HK-2 (cell line): ENCODE measurements at regions not wholly inside any gene's neighbourhood (a gene's known extent, or its start where the extent isn't known, plus 50 kb on each side); places are given as distances from the start of the nearest gene placed in this dataset.

Source experiments
- DNase-seq: peaks from one replicate; pipeline ENCODE4 v3.0.0-alpha.2; 2018; ENCODE audit not compliant: unreplicated experiment

GRCh38 chr16:56090076-56090475 lies 101.2 kb upstream of the GNAO1 start:
- no peak for DNase-seq

DNA sequence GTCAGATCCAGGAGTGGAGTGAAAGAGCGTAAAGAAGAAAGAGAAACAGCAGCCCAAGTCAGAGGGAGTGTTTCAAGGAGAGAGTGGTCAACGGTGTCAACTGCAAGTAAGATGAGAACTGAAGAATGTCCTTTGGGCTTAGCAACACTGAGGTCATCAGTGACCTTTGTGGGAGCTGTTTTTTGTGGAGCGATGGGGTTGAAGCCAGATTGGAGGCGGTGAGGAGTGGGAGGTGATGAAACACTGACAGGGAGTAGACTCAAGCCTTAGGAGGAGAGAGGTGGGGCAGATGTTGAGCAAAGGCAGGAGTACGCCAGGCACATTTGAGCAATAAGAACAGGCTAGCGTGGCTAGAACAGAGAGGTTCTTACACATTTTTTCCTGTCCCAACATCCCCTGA lies 103.7 kb upstream of the GNAO1 start:
- no peak for DNase-seq

DNA sequence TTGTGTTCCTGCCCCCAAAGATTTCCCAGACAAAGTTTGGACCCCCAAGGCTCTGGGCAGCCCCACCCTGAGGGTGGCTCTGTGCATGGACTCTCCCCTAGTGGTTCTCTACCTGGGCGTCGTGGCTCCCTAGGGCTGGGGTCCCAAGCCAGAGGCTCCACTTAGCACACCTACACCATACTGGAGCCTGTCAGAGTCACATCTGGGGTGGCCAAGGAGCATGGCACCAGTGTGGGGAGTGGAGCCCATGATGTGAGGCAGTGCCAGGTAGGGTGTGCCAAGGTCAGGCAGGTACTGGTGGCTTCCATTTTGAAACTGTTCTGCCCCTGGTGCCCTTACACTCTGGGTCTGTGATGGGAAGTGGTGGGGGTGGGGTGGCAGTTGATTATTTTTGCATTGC lies 109.9 kb upstream of the GNAO1 start:
- DNase-seq = no peak

DNA sequence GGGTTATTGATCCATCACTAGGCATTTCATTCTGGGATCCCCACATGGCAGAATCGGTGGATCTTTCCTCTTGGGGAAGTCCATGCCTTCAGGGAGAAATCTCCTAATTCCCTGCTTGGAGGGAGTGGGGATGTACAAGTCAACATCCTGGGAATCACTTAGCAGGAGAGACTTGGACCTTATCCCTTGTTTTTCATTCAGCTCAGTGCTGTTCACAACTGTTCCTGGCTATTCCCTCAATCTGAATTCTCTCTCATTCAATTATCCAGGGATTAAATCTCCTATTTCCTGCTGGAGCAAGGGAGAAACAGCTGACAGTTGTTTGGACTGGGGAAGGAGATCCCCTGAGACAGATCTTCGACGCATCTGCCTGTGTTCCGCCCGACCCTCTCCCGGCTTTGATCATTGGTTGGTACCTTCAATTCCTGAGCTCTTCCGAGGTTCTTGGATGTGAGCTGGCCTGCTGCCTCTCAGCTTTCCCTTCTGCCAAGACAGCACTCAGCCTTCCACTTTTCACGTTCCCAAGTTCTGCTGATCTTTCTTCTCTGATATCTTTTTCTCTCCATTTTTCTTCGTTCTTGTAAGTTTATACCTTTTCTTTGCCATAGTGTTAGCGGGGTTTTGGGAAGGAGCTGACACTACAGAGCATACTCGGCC lies 115.4 kb upstream of the GNAO1 start:
- no peak for DNase-seq

- no peak for DNase-seq
Measured at GRCh38 chr16:56073508-56073907, 117.8 kb upstream of the GNAO1 start.

GRCh38 chr16:56072096-56072495 lies 119.2 kb upstream of the GNAO1 start:
- DNase-seq = no peak

DNA sequence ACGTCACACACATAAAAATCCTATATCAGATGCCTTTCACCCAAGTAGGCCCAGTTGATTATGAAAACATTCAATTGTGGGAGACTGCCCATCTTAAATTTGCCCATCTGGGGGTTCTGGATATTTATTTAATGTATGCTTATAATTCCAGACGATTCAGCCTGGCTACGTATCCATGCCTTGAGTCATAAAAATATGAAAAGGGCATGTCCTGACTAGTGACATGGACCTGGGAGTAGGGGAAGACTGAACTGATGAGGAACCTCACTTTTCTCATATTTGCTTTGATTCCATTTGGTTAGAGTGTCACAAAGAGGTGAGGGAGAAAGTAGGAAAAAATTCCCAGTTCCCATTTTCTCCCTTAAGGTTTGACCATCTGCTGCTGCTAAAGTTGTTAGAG lies 122.5 kb upstream of the GNAO1 start:
- DNase-seq = no peak

DNA sequence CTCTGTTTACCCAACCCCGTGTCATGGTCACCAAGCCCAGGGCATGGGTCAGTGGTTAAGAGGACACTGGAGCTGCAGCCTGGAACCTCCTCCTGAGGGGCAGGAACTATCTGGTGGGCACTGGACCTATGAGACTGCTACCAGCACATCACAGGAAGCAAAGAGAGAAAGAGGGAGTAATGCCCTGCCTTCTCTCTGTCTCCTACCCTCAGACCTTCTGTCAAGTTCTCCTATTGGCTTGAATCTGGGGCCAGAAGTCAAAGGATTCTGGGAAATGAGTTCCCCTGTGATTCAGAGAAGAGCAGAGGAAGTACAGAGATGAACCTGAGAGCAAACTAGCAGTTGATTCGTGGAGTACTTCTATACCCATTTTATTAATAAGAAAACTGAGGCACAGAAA lies 123.0 kb upstream of the GNAO1 start:
- DNase-seq = no peak

DNA sequence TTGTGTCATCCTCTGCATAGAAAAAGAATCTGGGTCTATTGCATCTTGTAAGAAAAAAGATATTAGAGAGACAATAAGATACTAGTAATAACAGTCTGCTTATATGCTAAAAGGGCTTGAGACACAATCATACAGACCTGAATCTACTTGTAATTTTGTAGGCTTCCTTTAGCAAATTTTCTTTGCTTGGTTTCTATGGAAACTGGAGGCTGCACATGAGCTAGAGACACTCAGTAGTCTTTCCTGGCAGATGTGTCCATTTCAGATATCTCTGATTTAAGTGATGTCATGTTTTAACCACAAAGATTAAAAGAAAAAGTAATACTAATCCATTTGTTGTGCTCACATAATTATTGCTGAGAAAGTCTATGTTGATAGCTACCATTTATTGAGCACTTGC lies 123.9 kb upstream of the GNAO1 start:
- no peak for DNase-seq

- DNase-seq = no peak
Measured at GRCh38 chr16:56066617-56067016, 124.7 kb upstream of the GNAO1 start.

- DNase-seq = no peak
Measured at GRCh38 chr16:56063111-56063510, 128.2 kb upstream of the GNAO1 start.

DNA sequence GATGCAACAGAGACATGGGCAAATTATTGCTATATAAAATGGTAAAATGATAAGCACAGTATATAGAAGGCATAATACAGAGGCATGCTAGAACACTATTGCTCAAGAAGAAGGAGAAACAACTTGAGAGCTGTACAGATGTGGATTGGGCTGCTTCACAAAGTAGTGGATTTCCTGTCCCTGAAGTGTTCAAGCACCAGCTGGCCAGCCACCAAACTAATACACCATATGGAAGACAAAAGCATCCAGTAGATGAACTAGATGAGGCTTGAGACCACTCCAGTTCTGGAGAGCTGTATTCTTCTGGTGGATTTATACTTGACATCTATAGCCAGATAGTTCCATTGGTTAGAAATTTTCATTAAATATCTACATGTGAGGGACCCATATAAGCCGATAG lies 134.1 kb upstream of the GNAO1 start:
- no peak for DNase-seq

DNA sequence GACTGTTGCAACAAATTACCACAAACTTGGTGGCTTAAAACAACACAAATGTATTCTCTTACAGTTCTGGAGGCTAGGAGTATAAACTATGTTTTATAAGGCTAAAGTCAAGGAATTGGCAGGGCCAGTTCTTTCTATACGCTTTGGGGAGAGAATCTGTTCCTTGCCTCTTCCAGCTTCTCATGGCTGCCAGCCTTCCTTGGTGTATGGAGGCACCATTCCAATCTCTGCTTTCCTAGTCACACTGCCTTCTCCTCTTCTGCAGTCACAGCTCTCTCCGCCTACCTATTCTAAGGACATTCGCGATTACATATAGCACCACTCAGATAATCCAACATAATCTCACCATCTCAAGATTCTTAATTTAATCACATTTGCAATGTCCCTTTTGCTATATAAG lies 140.4 kb upstream of the GNAO1 start:
- DNase-seq = no peak

- no peak for DNase-seq
Measured at GRCh38 chr16:56048425-56049105, 142.7 kb upstream of the GNAO1 start.

- DNase-seq = no peak
Measured at GRCh38 chr16:56047307-56048234, 143.7 kb upstream of the GNAO1 start.

DNA sequence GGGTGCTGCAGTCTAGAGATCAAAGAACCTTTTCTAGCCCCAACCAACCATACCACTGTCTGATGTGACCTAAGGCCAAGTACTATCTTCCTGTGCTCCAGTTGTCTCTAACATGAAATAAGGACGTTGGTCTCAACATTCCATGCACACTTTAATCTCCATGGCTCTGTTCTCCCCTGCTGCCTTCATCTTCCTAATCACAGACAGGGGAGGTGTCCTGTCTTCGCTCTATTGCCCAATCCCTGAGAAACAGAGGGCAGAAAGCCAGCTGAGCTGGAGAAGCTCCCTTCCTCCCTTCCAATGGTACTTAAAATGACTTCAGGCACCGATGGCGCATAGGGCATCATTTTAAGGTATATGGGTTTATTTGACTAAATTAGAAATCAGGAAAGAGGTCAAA lies 148.9 kb upstream of the GNAO1 start:
- DNase-seq = no peak

DNA sequence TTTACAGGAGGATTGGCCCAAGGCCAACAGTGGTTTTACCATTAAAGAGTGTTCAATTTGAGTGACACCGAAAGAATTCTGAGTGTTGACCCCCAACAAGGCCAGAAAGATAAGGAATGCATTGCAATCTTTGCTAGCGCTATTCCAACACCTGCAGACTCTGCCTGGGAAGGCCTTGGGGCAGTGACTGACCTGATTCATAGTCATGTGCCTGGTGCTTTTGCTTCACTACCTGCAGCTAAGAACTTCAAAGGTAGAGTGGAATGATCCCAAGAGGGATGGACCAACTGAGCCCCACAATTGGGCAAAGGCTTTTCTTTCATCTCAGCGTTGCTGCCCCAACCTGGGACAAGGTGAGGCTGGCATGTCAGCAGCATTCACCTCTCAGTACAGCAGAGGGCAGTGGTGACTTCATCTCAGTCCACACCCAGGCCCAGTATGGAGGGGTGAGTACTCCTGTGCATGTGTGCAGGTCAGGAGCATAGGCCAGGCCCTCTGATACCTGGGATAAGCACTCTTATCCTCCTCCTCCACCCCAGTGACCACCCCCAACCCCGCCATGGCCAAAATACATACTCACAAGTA lies 149.6 kb upstream of the GNAO1 start:
- peak; percentile 9 for DNase-seq

DNA sequence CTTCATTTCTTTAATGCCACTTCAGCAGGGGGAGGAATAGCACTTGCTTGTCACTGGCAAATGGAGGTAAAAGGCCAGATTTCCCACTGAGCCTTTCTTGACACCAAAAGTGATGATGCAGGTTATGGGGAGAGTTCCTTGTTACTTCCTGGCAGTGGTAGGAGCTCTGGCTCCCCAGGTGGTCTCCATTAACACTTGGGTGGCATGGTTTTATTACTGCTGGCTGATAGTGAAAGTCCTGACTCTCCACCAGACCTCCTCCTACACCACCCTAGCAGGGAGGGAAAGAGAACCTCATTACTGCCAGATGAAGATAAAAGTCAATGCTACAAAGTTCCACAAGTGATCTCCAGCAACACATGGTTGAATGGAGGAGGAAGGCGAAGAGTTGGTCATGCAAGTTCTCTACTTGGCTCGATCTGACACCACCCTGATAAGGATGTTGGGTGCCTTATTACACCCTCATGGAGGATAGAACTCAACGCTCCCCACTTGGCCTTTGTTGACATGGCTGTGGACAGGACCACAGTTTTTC lies 152.7 kb upstream of the GNAO1 start:
- DNase-seq = no peak

DNA sequence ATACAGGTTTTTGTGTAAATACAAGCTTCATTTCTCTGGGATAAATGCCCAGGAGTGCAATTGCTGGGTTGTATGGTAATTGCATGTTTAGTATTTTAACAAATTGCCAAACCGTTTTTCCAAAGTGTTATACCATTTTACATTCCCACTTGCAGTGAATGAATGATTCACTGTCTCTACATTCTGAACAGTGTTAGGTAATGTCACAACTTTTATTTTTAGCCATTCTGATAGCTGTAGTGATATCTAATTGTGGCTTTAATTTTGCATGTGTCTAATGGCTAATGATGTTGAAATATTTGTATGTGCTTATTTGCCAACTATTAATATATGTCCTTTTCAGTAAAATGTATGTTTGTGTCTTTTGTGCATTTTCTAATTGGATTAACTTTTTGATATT lies 156.9 kb upstream of the CES5A start:
- no peak for DNase-seq

DNA sequence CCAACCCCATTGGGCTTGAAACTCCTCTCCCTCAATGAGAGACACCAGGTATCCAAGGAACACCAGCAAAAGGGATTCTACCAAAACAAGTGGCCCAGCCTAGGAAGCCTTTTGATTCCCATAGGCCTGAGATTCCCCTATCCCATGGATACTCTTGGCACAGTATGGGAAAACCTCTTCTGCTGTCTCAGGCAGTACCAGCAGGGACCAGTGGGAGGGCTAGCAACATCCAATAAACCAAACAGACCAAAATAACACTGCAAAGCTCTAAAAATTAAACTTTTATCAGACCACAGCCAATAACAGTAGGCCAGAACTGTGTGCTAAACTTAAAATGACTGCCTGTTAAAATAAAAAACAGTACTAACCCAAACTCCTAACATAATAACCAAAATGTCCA lies 153.9 kb upstream of the CES5A start:
- DNase-seq = no peak

DNA sequence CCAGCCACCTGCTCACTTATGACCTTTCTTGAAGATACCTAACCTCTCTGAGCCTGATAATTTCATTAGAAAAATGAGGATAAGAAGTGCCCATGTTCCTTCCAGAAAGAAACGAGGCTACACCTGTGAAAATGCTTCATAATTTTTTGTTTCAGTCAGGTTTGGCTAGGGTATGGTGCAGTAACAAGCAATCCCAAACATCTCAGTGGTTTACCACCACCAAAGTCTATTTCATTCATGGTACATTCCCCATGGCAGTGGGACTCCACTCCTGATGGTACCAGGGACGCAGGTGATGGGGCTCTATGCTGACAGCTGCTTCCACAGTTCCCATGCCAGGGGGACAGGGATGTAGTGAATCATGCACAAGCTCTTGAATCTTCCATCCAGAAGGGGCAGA lies 147.6 kb upstream of the CES5A start:
- no peak for DNase-seq

- no peak for DNase-seq
Measured at GRCh38 chr16:56019274-56019673, 144.1 kb upstream of the CES5A start.
